OCI-LY7 (cell line): ENCODE measurements at regions not wholly inside any gene's neighbourhood (a gene's known extent, or its start where the extent isn't known, plus 50 kb on each side); places are given as distances from the start of the nearest gene placed in this dataset.

Experiments
- BruUV-seq: library from RNA; stranded (reverse); fragments of 400-500 nt; replicated peaks from 2 replicates; lab custom pipeline; 2021; lab: Mats Ljungman, UMichigan
- CTCF ChIA-PET: fragments of 300-600 bp; sonication (Branson Sonifier 250); formaldehyde crosslinking; loops from one replicate; lab custom pipeline; 2022; ENCODE audit warnings: antibody characterized with exemption; ENCODE audit not compliant: unreplicated experiment; lab: Charles Lee
- POLR2A ChIA-PET: fragments of 300-600 bp; sonication (Branson Sonifier 250); formaldehyde crosslinking; loops from one replicate; lab custom pipeline; 2022; ENCODE audit warnings: antibody characterized with exemption; lab: Charles Lee
- DNase-seq: peaks from one replicate; pipeline ENCODE4 v3.0.0-alpha.2; 2015; ENCODE audit warnings: low spot score
- H2AFZ ChIP-seq: fragments of 200-600 bp; sonication (generic), shearing (Covaris generic); 2 replicates; pipeline ENCODE4 v1.6.1; 2014; ENCODE audit warnings: mild to moderate bottlenecking, antibody characterized with exemption, low read length, moderate library complexity
- H3K27ac ChIP-seq: fragments of 200-600 bp; sonication (generic); 2 replicates; pipeline ENCODE4 v1.5.1; 2014; ENCODE audit warnings: mixed run types, low read depth, mild to moderate bottlenecking, moderate library complexity, low read length, inconsistent platforms; ENCODE audit not compliant: poor library complexity, severe bottlenecking
- H3K36me3 ChIP-seq: fragments of 200-600 bp; sonication (generic); 2 replicates; pipeline ENCODE4 v1.6.1; 2014; ENCODE audit warnings: mild to moderate bottlenecking, antibody characterized with exemption, low read length, moderate library complexity, mixed read lengths; ENCODE audit not compliant: insufficient read depth
- H3K4me1 ChIP-seq: fragments of 200-600 bp; sonication (generic); 2 replicates; pipeline ENCODE4 v1.5.1; 2014; ENCODE audit warnings: mild to moderate bottlenecking, low read length; ENCODE audit not compliant: insufficient read depth, poor library complexity, severe bottlenecking
- H3K4me2 ChIP-seq: fragments of 200-600 bp; sonication (generic); 2 replicates; pipeline ENCODE4 v1.6.1; 2014; ENCODE audit warnings: mild to moderate bottlenecking, low read length
- H3K4me3 ChIP-seq: fragments of 200-600 bp; sonication (generic); 2 replicates; pipeline ENCODE4 v1.5.1; 2014; ENCODE audit warnings: mild to moderate bottlenecking, low read depth, low read length; ENCODE audit not compliant: poor library complexity, severe bottlenecking
- H3K79me2 ChIP-seq: fragments of 200-600 bp; sonication (generic); 2 replicates; pipeline ENCODE4 v1.6.1; 2016; ENCODE audit warnings: low read depth, mild to moderate bottlenecking, low read length, moderate library complexity, mixed read lengths; ENCODE audit not compliant: insufficient read depth
- H3K9me2 ChIP-seq: fragments of 200-600 bp; sonication (generic); 2 replicates; pipeline ENCODE4 v1.6.1; 2016; ENCODE audit warnings: mild to moderate bottlenecking, low read length, mixed read lengths; ENCODE audit not compliant: insufficient read depth
- H3K9me3 ChIP-seq: fragments of 200-600 bp; sonication (generic); 2 replicates; pipeline ENCODE4 v1.6.1; 2014; ENCODE audit warnings: mild to moderate bottlenecking, mixed run types, low read length, mixed read lengths
- H4K20me1 ChIP-seq: fragments of 200-600 bp; sonication (generic); 2 replicates; pipeline ENCODE4 v1.6.1; 2014; ENCODE audit warnings: mild to moderate bottlenecking, antibody characterized with exemption, low read length, moderate library complexity, mixed read lengths; ENCODE audit not compliant: insufficient read depth
- CTCF ChIP-seq: fragments of 200-600 bp; sonication (generic); conservative IDR thresholded peaks from 2 replicates; pipeline ENCODE4 v1.5.1; 2014; ENCODE audit warnings: mild to moderate bottlenecking, antibody characterized with exemption, low read length, moderate library complexity, mixed read lengths
- EZH2phosphoT487 ChIP-seq: fragments of 200-600 bp; sonication (generic); IDR thresholded peaks from 2 replicates; pipeline ENCODE4 v1.6.1; 2018; ENCODE audit warnings: low read depth, borderline replicate concordance, mild to moderate bottlenecking, mixed run types, antibody characterized with exemption, low read length, moderate library complexity, mixed read lengths
- intact Hi-C: fragments of 100-400 bp; cut with micrococcal nuclease; formaldehyde crosslinking; loops from one replicate; pipeline ENCODE4 v1.10.0; 2022; ENCODE audit not compliant: unreplicated experiment

DNA sequence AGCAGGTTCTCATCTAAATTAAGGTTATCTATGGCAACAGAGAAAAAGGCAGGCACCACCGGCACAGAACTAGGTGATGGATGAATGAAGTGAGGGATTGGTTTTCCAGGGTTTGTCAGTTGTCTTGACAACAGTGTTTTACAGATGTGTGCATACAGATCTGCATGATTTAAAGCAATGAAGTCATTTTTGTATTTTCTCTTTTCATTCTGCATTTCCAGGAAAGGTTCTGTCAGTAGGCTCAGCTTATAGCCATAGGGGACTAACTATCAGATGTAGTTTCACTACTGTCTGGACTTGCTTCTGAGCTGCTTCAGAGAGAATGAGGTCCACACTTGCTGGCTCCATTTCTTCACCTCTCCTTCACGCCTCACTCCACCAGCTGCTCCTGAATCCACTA lies 98.2 kb upstream of the LMO4 start:
- H3K36me3 ChIP-seq = no peaks in the 10 kb centered on the region
- ChIA-PET POLR2A (interaction anchor here (0.7 kb wide), 1 partner anchor 40 kb away, joined by 8 read pairs; no protein-coding TSS in a partner anchor), CTCF (no interaction called here)
- no peaks in the 10 kb centered on the region for H3K9me2 ChIP-seq
- no peaks in the 10 kb centered on the region for H3K79me2 ChIP-seq
- H3K27ac ChIP-seq = no peak overlapping the region
- no peak overlapping the region for H3K4me2 ChIP-seq
- no peaks in the 10 kb centered on the region for H4K20me1 ChIP-seq
- DNase-seq = no peak
- no TSS peak for BruUV-seq
- H3K4me3 ChIP-seq = no peak overlapping the region
- no peak overlapping the region for H2AFZ ChIP-seq
- no peak for TF ChIP-seq CTCF
- TF ChIP-seq EZH2phosphoT487 = no peak
- H3K4me1 ChIP-seq = no peaks in the 10 kb centered on the region
- no peaks in the 10 kb centered on the region for H3K9me3 ChIP-seq
- intact Hi-C loops = no loop called here

DNA sequence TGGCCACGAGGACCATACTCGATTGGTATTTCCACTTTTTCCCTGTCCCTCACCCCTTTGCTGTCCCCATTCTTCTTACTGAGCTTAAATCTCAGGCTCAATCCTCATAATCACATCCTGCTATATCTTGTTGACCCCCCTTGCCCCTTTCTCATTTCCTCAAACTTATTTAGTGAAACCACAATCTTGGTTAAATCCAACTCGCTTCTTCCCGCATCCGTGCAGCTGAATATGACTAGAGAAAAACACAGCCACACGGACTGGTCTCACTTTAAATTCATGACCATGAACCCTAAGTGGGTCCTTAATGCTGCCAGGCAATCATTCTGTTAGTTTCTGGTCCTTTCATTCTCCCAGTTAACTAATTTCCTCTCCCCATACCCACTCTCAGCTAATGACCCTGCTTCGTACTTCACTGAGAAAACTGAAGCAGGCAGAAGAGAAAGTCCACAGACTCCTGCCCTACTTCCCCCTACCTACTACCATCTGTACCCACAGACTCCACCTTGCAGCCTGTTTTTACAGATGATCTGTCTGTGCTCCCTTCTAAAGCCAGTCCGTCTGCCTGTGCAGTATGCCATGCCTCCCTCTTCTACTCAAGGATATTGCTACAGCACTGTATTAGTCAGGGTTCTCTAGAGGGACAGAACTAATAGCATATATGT lies 96.8 kb upstream of the LMO4 start:
- H3K4me2 ChIP-seq = no peak overlapping the region
- no peaks in the 10 kb centered on the region for H3K9me3 ChIP-seq
- DNase-seq = no peak
- no peak for TF ChIP-seq CTCF
- TF ChIP-seq EZH2phosphoT487 = no peak
- ChIA-PET CTCF (no interaction called here), POLR2A (no interaction called here)
- no peaks in the 10 kb centered on the region for H3K4me1 ChIP-seq
- H3K79me2 ChIP-seq = no peaks in the 10 kb centered on the region
- H3K9me2 ChIP-seq = no peaks in the 10 kb centered on the region
- no peaks in the 10 kb centered on the region for H3K36me3 ChIP-seq
- no TSS peak for BruUV-seq
- no peak overlapping the region for H3K4me3 ChIP-seq
- intact Hi-C loops = no loop called here
- H2AFZ ChIP-seq = no peak overlapping the region
- no peak overlapping the region for H3K27ac ChIP-seq
- no peaks in the 10 kb centered on the region for H4K20me1 ChIP-seq

- Histone ChIP-seq H3K36me3 (no peaks in the 10 kb centered on the region), H3K9me2 (no peaks in the 10 kb centered on the region), H3K79me2 (no peaks in the 10 kb centered on the region), H3K4me1 (no peaks in the 10 kb centered on the region), H3K9me3 (no peaks in the 10 kb centered on the region), H2AFZ (no peak overlapping the region), H3K4me3 (no peak overlapping the region), H4K20me1 (no peaks in the 10 kb centered on the region), H3K4me2 (no peak overlapping the region), H3K27ac (no peak overlapping the region)
- intact Hi-C loops = no loop called here
- ChIA-PET POLR2A (no interaction called here), CTCF (no interaction called here)
- no peak for DNase-seq
- BruUV-seq = no TSS peak
- no peak for TF ChIP-seq CTCF
- TF ChIP-seq EZH2phosphoT487 = no peak
These were observed 92.1 kb upstream of the LMO4 start for GRCh38 chr1:87236585-87236984.
